SK-N-SH (cell line): ENCODE measurements at regions not wholly inside any gene's neighbourhood (a gene's known extent, or its start where the extent isn't known, plus 50 kb on each side); places are given as distances from the start of the nearest gene placed in this dataset.

Experiments
- CTCF ChIA-PET: fragments of 300-600, 350-600 bp; formaldehyde crosslinking; extraction: SDS; loops from one replicate; lab custom pipeline; 2021; lab: Yijun Ruan, JAX
- POLR2A ChIA-PET: fragments of 350-600 bp; sonication (Branson Sonifier 250); formaldehyde crosslinking; extraction: SDS; loops from one replicate; lab custom pipeline; 2020; ENCODE audit warnings: antibody characterized with exemption, inconsistent platforms; lab: Yijun Ruan, JAX
- DNase-seq: peaks from one replicate; pipeline ENCODE4 v3.0.0; 2012
- H2AFZ ChIP-seq: fragments of 200-600 bp; sonication (generic); 2 replicates; pipeline ENCODE4 v1.8.1; 2016; ENCODE audit warnings: antibody characterized with exemption, mild to moderate bottlenecking, low read depth
- H3F3A ChIP-seq: fragments of 200-600 bp; sonication (generic); replicated peaks from 2 replicates; pipeline ENCODE3; 2016; ENCODE audit warnings: antibody characterized with exemption, mild to moderate bottlenecking; ENCODE audit not compliant: insufficient read depth
- H3K27ac ChIP-seq, 2 experiments: fragments of 200-500 bp in 1 of 2; fragments of 200-600 bp in 1 of 2; sonication (Bioruptor generic) in 1 of 2; sonication (generic), shearing (Covaris generic) in 1 of 2; 2 replicates each; pipeline versions ENCODE4 v1.5.1 to v1.6.1; 2014 to 2016; ENCODE audit warnings: low read depth in 2 of 2, inconsistent platforms in 1 of 2, low read length in 1 of 2, mild to moderate bottlenecking in 1 of 2, mixed read lengths in 1 of 2
- H3K27me3 ChIP-seq: fragments of 200-600 bp; sonication (generic), shearing (Covaris generic); 2 replicates; pipeline ENCODE4 v1.6.1; 2016; ENCODE audit warnings: mixed run types; ENCODE audit not compliant: insufficient read depth
- H3K36me3 ChIP-seq, 2 experiments: fragments of 200-500 bp in 1 of 2; fragments of 200-600 bp in 1 of 2; sonication (Bioruptor generic) in 1 of 2; sonication (generic) in 1 of 2; replicated peaks in 1 of 2; 2 replicates each; pipeline versions ENCODE3 to v1.5.1; 2014 to 2016; ENCODE audit warnings: low read length in 1 of 2, mild to moderate bottlenecking in 1 of 2; ENCODE audit not compliant: insufficient read depth in 2 of 2, control insufficient read depth in 1 of 2
- H3K4me1 ChIP-seq, 2 experiments: fragments of 200-500 bp in 1 of 2; fragments of 200-600 bp in 1 of 2; sonication (Bioruptor generic) in 1 of 2; sonication (generic), shearing (Covaris generic) in 1 of 2; 2 replicates each; pipeline versions ENCODE4 v1.5.1 to v1.6.1; 2014 to 2016; ENCODE audit warnings: low read depth in 1 of 2, low read length in 1 of 2, mixed run types in 1 of 2; ENCODE audit not compliant: insufficient read depth in 2 of 2, control insufficient read depth in 1 of 2
- H3K4me2 ChIP-seq: fragments of 200-600 bp; sonication (generic), shearing (Covaris generic); 2 replicates; pipeline ENCODE4 v1.6.1; 2017; ENCODE audit warnings: mixed run types
- H3K4me3 ChIP-seq, 2 experiments: fragments of 200-500 bp in 1 of 2; fragments of 200-600 bp in 1 of 2; sonication (Bioruptor generic) in 1 of 2; sonication (generic), shearing (Covaris generic) in 1 of 2; 2 replicates each; pipeline versions ENCODE4 v1.5.1 to v1.8.1; 2014 to 2016; ENCODE audit warnings: low read depth in 2 of 2, inconsistent platforms in 1 of 2, low read length in 1 of 2, mild to moderate bottlenecking in 1 of 2, mixed read lengths in 1 of 2, moderate library complexity in 1 of 2
- H3K79me2 ChIP-seq: fragments of 200-600 bp; sonication (generic); 2 replicates; pipeline ENCODE4 v1.8.1; 2017; ENCODE audit warnings: mild to moderate bottlenecking; ENCODE audit not compliant: insufficient read depth
- H3K9ac ChIP-seq: fragments of 200-600 bp; sonication (generic); 2 replicates; pipeline ENCODE4 v1.6.1; 2017; ENCODE audit warnings: mixed run types
- H3K9me2 ChIP-seq: fragments of 200-600 bp; sonication (generic); 2 replicates; pipeline ENCODE4 v1.6.1; 2017; ENCODE audit warnings: mixed run types
- H3K9me3 ChIP-seq: fragments of 200-600 bp; sonication (generic); 2 replicates; pipeline ENCODE4 v1.6.1; 2017; ENCODE audit warnings: mixed run types, mild to moderate bottlenecking, moderate library complexity
- H4K20me1 ChIP-seq: fragments of 200-600 bp; sonication (generic); 2 replicates; pipeline ENCODE4 v1.6.1; 2017; ENCODE audit warnings: mild to moderate bottlenecking, mixed run types; ENCODE audit not compliant: insufficient read depth
- CTCF ChIP-seq: fragments of 200-600 bp; sonication (generic); IDR thresholded peaks from 2 replicates; pipeline ENCODE4 v1.6.1; 2017; ENCODE audit warnings: antibody characterized with exemption, mild to moderate bottlenecking, moderate library complexity
- ELF1 ChIP-seq: IDR thresholded peaks from 2 replicates; pipeline ENCODE4 v1.4.0; 2012
- EP300 ChIP-seq, 2 experiments: IDR thresholded peaks; 2 replicates each; pipeline versions ENCODE4 v1.4.0 to v1.6.1; 2012; ENCODE audit warnings: borderline replicate concordance in 1 of 2, low read depth in 1 of 2, low read length in 1 of 2
- EZH2phosphoT487 ChIP-seq: fragments of 200-600 bp; sonication (generic); IDR thresholded peaks from 2 replicates; pipeline ENCODE4 v1.6.1; 2017; ENCODE audit warnings: low read depth, mixed run types, mild to moderate bottlenecking, antibody characterized with exemption, moderate library complexity, borderline replicate concordance
- FOXJ3 ChIP-seq: sonication (generic); formaldehyde crosslinking; IDR thresholded peaks from 2 replicates; pipeline ENCODE4 v1.5.1; 2020; ENCODE audit warnings: mild to moderate bottlenecking, missing genetic modification reagents
- GABPA ChIP-seq: IDR thresholded peaks from 2 replicates; pipeline ENCODE4 v1.4.0; 2012; ENCODE audit warnings: low read depth, mild to moderate bottlenecking
- JUND ChIP-seq: IDR thresholded peaks from 2 replicates; pipeline ENCODE4 v1.4.0; 2012
- MAX ChIP-seq: IDR thresholded peaks from 2 replicates; pipeline ENCODE4 v1.4.0; 2012; ENCODE audit warnings: low read depth
- PBX3 ChIP-seq: IDR thresholded peaks from 2 replicates; pipeline ENCODE4; 2012
- RAD21 ChIP-seq: IDR thresholded peaks from 2 replicates; pipeline ENCODE4 v1.6.1; 2012; ENCODE audit warnings: mild to moderate bottlenecking, low read length
- RCOR1 ChIP-seq: fragments of 150-350 bp; IDR thresholded peaks from 2 replicates; pipeline ENCODE4 v1.6.1; 2017; ENCODE audit warnings: antibody characterized with exemption, low read length
- SIN3A ChIP-seq: IDR thresholded peaks from 2 replicates; pipeline ENCODE4 v1.6.1; 2012; ENCODE audit warnings: low read depth, mild to moderate bottlenecking, low read length, moderate library complexity, borderline replicate concordance
- SMC3 ChIP-seq: IDR thresholded peaks from 2 replicates; pipeline ENCODE4 v1.6.1; 2012; ENCODE audit warnings: low read depth, low read length, improper control_type of control experiment
- TCF12 ChIP-seq: IDR thresholded peaks from 2 replicates; pipeline ENCODE4 v1.4.0; 2012
- TEAD4 ChIP-seq: IDR thresholded peaks from 2 replicates; pipeline ENCODE4 v1.4.0; 2012; ENCODE audit warnings: mild to moderate bottlenecking, borderline replicate concordance; ENCODE audit not compliant: insufficient read depth
- USF1 ChIP-seq: IDR thresholded peaks from 2 replicates; pipeline ENCODE4 v1.4.0; 2012; ENCODE audit warnings: low read depth, borderline replicate concordance
- USF2 ChIP-seq: fragments of 150-350 bp; IDR thresholded peaks from 2 replicates; pipeline ENCODE4 v1.6.1; 2017; ENCODE audit warnings: antibody characterized with exemption, low read length, low read depth, borderline replicate concordance
- WGBS: methylation state at CpG from one replicate; pipeline ENCODE4 v1.1.6; 2017; ENCODE audit warnings: low lambda C conversion rate; 5-methylcytosine and 5-hydroxymethylcytosine counted together

- no peak overlapping the region for H3K9ac ChIP-seq
- ChIA-PET CTCF (no interaction called here), POLR2A (no interaction called here)
- no peak for DNase-seq
- peaks cover 0 to 12% of the 10 kb centered on the region in 2 experiments; a peak in 2 of 4 replicates for H3K4me1 ChIP-seq
- no peaks in the 10 kb centered on the region for H3F3A ChIP-seq
- no peaks in the 10 kb centered on the region for H3K36me3 ChIP-seq
- TF ChIP-seq CTCF (no peak), USF1 (no peak), FOXJ3 (no peak), USF2 (no peak), TEAD4 (no peak), EZH2phosphoT487 (no peak), EP300 (IDR thresholded peaks at IDR 0.05; ENCODE audit: borderline replicate concordance in 1 of 2, low read depth in 1 of 2, low read length in 1 of 2) (no peak), ELF1 (no peak), TCF12 (no peak), PBX3 (no peak), RCOR1 (no peak), MAX (no peak), SMC3 (no peak), JUND (no peak)
- TF ChIP-seq, all 33 proteins: peak for 0
- WGBS = 36% methylated on average over 2 of the region's 2 CpGs
- no peaks in the 10 kb centered on the region for H3K9me3 ChIP-seq
- H4K20me1 ChIP-seq = no peaks in the 10 kb centered on the region
- H3K4me3 ChIP-seq = no peak overlapping the region
- no peak overlapping the region for H3K4me2 ChIP-seq
- no peak overlapping the region for H3K27ac ChIP-seq
- no peak overlapping the region for H2AFZ ChIP-seq
- no peaks in the 10 kb centered on the region for H3K9me2 ChIP-seq
- no peaks in the 10 kb centered on the region; the same call in 1 of the 2 replicates for H3K27me3 ChIP-seq
- no peaks in the 10 kb centered on the region for H3K79me2 ChIP-seq
Observed at GRCh38 chr10:47231414-47231813, 68.6 kb upstream of the GDF10 start.

- Histone ChIP-seq H3K79me2 (no peaks in the 10 kb centered on the region), H4K20me1 (no peaks in the 10 kb centered on the region), H3K9me2 (no peaks in the 10 kb centered on the region), H3K27me3 (no peaks in the 10 kb centered on the region), H3K9me3 (no peaks in the 10 kb centered on the region), H2AFZ (no peak overlapping the region), H3K27ac (no peak overlapping the region), H3K9ac (no peak overlapping the region), H3K4me1 (peaks cover 0 to 5% of the 10 kb centered on the region in 2 experiments; a peak in 2 of 4 replicates), H3K4me2 (no peak overlapping the region), H3F3A (no peaks in the 10 kb centered on the region), H3K4me3 (no peak overlapping the region), H3K36me3 (no peaks in the 10 kb centered on the region)
- CTCF ChIA-PET = interaction anchor here (0.7 to 1.1 kb wide), 3 partner anchors 75 to 186 kb away, joined by 3 read pairs; no protein-coding TSS in a partner anchor
- no peak for DNase-seq
- POLR2A ChIA-PET = no interaction called here
- TF ChIP-seq RAD21 (no peak), CTCF (no peak), SIN3A (no peak), TEAD4 (no peak), GABPA (no peak), RCOR1 (no peak), USF2 (no peak), USF1 (no peak)
Observed at GRCh38 chr10:47233631-47234030, 66.4 kb upstream of the GDF10 start.
